PC-9 (cell line): ENCODE measurements at regions not wholly inside any gene's neighbourhood (a gene's known extent, or its start where the extent isn't known, plus 50 kb on each side); places are given as distances from the start of the nearest gene placed in this dataset.

Source experiments
- CTCF ChIP-seq: fragments of 200-600 bp; sonication (generic); conservative IDR thresholded peaks from 2 replicates; pipeline ENCODE4 v1.6.1; 2017; ENCODE audit warnings: mixed run types, antibody characterized with exemption, mild to moderate bottlenecking, moderate library complexity
- EZH2 ChIP-seq: fragments of 200-600 bp; sonication (generic); IDR thresholded peaks from 2 replicates; pipeline ENCODE4 v1.8.0; 2017; ENCODE audit warnings: antibody characterized with exemption, low read depth

- TF ChIP-seq EZH2 (no peak), CTCF (no peak)
Observed at GRCh38 chr14:105711841-105712460, 185.6 kb downstream of the TMEM121 start.
